Epithelial cell of proximal tubule (primary cell): ENCODE measurements at regions not wholly inside any gene's neighbourhood (a gene's known extent, or its start where the extent isn't known, plus 50 kb on each side); places are given as distances from the start of the nearest gene placed in this dataset.

Source experiments
- DNase-seq: peaks from one replicate; pipeline ENCODE4 v3.0.0-alpha.2; 2011; ENCODE audit warnings: low read depth
- H3K4me3 ChIP-seq: 2 replicates; pipeline ENCODE4 v1.5.1; 2011; ENCODE audit warnings: low read depth, mild to moderate bottlenecking, low read length
- TF ChIP-seq, protein P1 (sequence below): conservative IDR thresholded peaks from 2 replicates; pipeline ENCODE4 v1.5.1; 2012; ENCODE audit warnings: low read depth, mild to moderate bottlenecking, low read length

DNA sequence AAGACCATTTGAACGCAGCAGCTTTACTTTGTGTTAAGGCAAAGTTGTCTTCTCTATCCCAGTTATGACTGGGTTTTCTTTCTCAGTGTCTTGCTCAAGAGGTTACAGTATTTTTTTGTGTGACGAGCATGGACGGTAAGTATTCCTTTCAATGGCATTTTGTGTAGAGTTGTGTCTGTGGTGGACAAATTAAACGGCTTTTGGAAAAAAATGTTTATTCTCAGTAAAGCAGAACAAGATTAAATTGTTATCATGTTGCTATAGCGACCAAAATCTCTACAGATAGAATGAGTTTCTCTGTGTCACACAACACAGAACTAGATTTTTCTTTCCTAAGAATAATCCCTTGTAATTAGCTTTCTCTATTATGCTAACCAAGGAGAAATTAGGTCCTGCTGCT, 417.1 kb downstream of the AEBP2 start:
- TF ChIP-seq, protein P1, sequence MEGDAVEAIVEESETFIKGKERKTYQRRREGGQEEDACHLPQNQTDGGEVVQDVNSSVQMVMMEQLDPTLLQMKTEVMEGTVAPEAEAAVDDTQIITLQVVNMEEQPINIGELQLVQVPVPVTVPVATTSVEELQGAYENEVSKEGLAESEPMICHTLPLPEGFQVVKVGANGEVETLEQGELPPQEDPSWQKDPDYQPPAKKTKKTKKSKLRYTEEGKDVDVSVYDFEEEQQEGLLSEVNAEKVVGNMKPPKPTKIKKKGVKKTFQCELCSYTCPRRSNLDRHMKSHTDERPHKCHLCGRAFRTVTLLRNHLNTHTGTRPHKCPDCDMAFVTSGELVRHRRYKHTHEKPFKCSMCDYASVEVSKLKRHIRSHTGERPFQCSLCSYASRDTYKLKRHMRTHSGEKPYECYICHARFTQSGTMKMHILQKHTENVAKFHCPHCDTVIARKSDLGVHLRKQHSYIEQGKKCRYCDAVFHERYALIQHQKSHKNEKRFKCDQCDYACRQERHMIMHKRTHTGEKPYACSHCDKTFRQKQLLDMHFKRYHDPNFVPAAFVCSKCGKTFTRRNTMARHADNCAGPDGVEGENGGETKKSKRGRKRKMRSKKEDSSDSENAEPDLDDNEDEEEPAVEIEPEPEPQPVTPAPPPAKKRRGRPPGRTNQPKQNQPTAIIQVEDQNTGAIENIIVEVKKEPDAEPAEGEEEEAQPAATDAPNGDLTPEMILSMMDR: no peak
- DNase-seq: no peak
- H3K4me3 ChIP-seq: no peak overlapping the region

DNA sequence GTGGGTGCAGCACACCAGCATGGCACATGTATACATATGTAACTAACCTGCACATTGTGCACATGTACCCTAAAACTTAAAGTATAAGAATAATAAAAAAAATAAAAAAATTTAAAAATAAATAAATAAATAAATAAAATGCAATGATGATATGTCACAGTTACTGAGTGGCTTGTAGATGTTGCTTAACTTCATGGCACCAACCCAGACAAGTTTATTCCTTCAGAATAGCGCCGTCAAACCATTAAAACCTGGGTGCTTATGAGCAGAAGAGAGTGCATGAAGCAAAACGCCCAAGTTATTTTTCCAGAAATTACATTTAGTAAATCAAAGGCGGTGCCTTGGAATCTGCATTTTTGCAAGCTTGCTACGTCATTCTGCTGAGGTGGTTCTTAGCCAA, 417.9 kb downstream of the AEBP2 start:
- no peak overlapping the region for H3K4me3 ChIP-seq
- TF ChIP-seq, protein P1: no peak

DNA sequence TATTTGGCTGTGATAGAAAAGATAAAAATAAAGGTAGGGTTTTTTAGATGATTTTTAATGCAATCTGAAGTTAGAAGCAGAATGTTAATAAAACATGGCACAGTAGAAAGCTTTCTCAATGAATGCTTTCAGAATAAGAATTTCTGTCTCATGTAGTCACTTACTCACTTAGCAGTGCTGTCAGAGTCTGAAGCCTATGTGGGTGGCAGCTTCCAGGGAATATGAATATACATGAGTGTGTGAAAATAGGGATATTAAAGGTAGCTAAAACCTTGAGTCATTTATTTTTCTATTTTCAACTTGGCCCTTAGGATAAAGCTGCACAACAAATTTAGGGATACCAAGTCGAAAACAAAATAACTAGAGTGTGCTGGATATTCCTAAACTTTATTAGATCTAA, 427.9 kb downstream of the AEBP2 start:
- TF ChIP-seq, protein P1: no peak
- no peak overlapping the region for H3K4me3 ChIP-seq
- no peak for DNase-seq

More for the DNA sequence above, 417.9 kb downstream of the AEBP2 start:
- DNase-seq: no peak

DNA sequence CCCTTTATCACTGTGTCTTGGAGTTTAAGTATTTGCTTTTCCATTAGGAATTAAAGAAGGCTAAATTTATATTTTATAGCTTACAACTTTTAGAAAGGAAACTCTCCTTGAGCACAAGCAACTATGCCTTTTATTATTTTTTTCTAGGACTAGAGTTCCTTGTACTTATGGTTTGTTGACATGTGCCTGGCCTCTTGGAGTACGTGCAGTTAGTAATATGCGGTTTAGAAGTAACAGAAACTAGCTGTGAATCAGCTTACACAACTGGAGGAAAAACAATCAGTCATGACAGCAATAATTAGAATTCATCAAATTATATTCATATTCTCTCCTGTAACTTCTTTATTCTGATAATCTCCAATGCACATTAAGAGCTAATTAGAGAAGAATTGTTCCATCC, 428.7 kb downstream of the AEBP2 start:
- TF ChIP-seq, protein P1: no peak
- DNase-seq: no peak
- H3K4me3 ChIP-seq: no peak overlapping the region

DNA sequence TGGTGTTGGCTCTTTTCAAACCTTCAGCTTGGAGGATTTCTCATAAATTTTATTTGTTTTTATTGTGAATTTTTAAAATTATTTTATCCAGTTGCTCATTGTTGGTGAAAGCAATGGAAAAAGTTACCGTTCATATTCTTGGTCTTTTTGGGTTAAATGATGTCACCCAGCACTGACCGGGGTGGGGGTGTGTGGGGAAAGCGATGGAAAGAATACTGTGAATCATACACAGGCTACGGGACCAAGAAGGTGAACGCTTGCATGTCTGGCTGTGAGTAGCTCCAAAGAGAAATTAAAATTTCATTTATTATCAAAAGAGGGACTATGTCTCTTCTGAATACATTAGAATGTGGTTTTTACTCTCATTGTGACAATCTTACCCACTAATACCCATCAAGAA, 430.1 kb downstream of the AEBP2 start:
- no peak for DNase-seq
- TF ChIP-seq, protein P1: no peak
- no peak overlapping the region for H3K4me3 ChIP-seq

DNA sequence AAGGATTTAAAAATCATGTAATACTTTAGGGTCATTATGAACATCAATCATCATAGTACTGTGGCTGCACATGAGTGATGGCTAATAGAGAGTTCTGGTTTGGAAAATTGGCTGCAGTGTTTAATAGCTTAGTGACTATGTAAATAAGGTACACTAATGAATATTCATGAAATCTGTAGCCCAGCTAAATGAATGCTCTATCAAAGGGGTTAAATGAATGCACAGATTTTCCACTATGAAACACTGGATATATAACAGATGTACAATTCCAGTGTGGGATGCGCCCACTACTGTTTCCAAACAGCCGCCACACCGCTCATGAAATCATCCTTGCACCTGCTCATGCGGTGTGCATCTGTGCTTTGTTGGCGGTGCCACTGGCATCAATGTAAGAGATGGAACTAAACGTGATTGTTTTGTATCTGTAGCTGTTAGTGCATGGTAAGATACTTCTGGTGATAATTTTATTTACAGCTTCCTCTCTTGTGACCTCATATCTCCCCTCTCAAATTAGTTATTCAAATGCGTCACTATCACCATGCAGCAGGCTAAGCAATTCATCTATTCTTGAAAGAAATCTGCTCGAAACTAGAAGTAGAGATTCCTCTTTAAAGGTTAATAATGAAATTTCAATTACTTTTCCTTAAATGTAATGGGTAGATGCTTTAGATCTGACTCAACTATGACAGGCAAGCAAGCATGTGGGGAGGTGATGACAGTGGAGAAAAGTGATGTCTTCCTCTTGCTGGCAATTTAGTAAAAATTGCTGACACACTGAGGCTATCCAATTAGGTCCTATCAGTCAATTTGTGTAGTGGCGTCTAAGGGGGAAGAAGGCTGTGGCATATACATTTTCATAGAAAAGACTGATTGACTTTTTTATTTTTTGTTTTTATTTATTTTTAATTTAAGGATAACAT, 433.6 kb downstream of the AEBP2 start:
- TF ChIP-seq, protein P1: no peak
- no peak for DNase-seq
- no peak overlapping the region for H3K4me3 ChIP-seq

DNA sequence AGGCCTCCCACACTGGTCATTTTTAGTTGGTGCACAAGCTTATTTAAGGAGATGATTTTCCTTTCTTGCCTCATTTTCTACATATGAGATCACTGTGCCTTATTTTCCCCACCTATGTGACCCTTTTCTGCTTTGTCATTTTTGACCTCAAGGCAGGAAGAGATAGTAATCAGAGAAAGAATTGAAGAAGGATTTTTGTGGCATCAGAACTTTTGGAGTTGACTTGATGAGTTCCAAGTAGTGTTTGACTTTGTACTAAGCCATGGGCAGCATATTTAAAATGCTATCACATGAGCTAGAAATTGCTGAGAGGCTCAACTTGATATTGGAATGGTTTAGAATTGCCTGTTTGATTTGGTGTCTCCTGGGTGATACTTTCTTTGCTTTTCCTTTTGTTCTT, 440.8 kb downstream of the AEBP2 start:
- TF ChIP-seq, protein P1: no peak
- DNase-seq: no peak
- H3K4me3 ChIP-seq: no peak overlapping the region
